WTC11 (cell line): ENCODE measurements at regions not wholly inside any gene's neighbourhood (a gene's known extent, or its start where the extent isn't known, plus 50 kb on each side); places are given as distances from the start of the nearest gene placed in this dataset.

ENCODE experiments used
- CTCF ChIP-seq: fragments of 200-600 bp; IDR thresholded peaks from 2 replicates; pipeline ENCODE4 v1.8.0; 2022; ENCODE audit warnings: antibody characterized with exemption
- MLX ChIP-seq: sonication (generic); formaldehyde crosslinking; IDR thresholded peaks from 2 replicates; pipeline ENCODE4 v1.8.1; 2023; ENCODE audit warnings: mild to moderate bottlenecking, missing genetic modification reagents, moderate library complexity
- USF2 ChIP-seq: sonication (generic); formaldehyde crosslinking; IDR thresholded peaks from 2 replicates; pipeline ENCODE4 v1.8.1; 2023; ENCODE audit warnings: mild to moderate bottlenecking, missing genetic modification reagents, moderate library complexity
- ZNF512 ChIP-seq: sonication (generic); formaldehyde crosslinking; IDR thresholded peaks from 2 replicates; pipeline ENCODE4 v1.8.1; 2022; ENCODE audit warnings: missing genetic modification reagents, borderline replicate concordance

- TF ChIP-seq CTCF (no peak), MLX (CRISPR knock-in tag) (no peak), USF2 (CRISPR knock-in tag) (no peak), ZNF512 (CRISPR knock-in tag) (no peak)
These were observed 79.6 kb upstream of the NSMCE3 start for GRCh38 chr15:29349196-29349595.
